ENCODE measurements at regions not wholly inside any gene's neighbourhood (a gene's known extent, or its start where the extent isn't known, plus 50 kb on each side); places are given as distances from the start of the nearest gene placed in this dataset.

DNA sequence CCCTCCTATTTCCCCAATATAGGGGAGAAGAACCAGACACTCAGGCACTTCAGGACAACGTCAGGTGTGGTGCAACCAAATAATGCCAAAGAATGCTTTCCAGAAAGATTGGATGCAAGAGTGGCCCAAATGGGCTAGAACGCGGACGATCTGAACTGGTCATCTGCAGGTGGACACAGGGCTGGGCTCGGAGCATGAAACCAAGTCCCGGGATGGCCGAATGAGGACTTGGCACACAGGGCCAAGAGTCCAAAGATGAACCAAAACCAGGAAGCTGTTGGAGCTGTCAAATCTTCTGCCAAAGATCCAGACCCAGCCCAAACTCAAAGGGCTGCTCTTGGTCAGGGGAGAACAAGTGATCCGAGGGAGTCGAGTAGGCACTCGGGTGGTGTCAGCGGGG is 143.9 kb upstream of the ARID1B start:
- TF ChIP-seq EZH2 (IDR thresholded peaks at IDR 0.05), result no peak
- no peak for TF ChIP-seq POLR2AphosphoS5 (IDR thresholded peaks at IDR 0.05; ENCODE audit: borderline replicate concordance, low read depth, low read length)
- no peak for TF ChIP-seq FOXP2 (optimal IDR thresholded peaks at IDR 0.05; ENCODE audit: control extremely low read depth, extremely low read length, insufficient read depth)

Measured in SK-N-MC (cell line).